Transverse colon (tissue), 4 donors: ENCODE measurements at regions not wholly inside any gene's neighbourhood (a gene's known extent, or its start where the extent isn't known, plus 50 kb on each side); places are given as distances from the start of the nearest gene placed in this dataset.

Source experiments
- DNase-seq: peaks from one replicate; pipeline ENCODE4 v3.0.0-alpha.2; 2019
- H3K27ac ChIP-seq, 4 donors: fragments of 200-600 bp; sonication (generic); 2 replicates each; pipeline ENCODE4 v1.5.1; 2016 to 2018; ENCODE audit warnings: inconsistent platforms in 4 of 4
- H3K27me3 ChIP-seq: fragments of 200-600 bp; sonication (generic); 2 replicates; pipeline ENCODE4 v1.5.1; 2017; ENCODE audit warnings: inconsistent platforms
- H3K36me3 ChIP-seq, 4 donors: fragments of 200-600 bp; sonication (generic); 2 replicates each; pipeline ENCODE4 v1.5.1; 2017 to 2019; ENCODE audit warnings: inconsistent platforms in 4 of 4
- H3K4me1 ChIP-seq, 4 donors: fragments of 200-600 bp; sonication (generic); 2 replicates each; pipeline ENCODE4 v1.5.1; 2017 to 2020; ENCODE audit warnings: inconsistent platforms in 4 of 4
- H3K4me3 ChIP-seq, 4 donors: fragments of 200-600 bp; sonication (generic); 1 replicate in 1 of 4; 2 replicates in 3 of 4; pipeline versions ENCODE4 v1.5.1 to v1.6.1; 2017 to 2019; ENCODE audit warnings: inconsistent platforms in 4 of 4
- H3K9me3 ChIP-seq, 2 donors: fragments of 200-600 bp; sonication (generic); 2 replicates each; pipeline ENCODE4 v1.5.1; 2017 to 2019; ENCODE audit warnings: inconsistent platforms in 2 of 2
- EP300 ChIP-seq: sonication (generic); formaldehyde crosslinking; IDR thresholded peaks from one replicate; pipeline ENCODE4 v1.6.1; 2017; ENCODE audit warnings: antibody characterized with exemption, low read depth
- POLR2A ChIP-seq: fragments of 450-650 bp; IDR thresholded peaks from one replicate; pipeline ENCODE4 v1.6.1; 2016; ENCODE audit warnings: antibody characterized with exemption, mild to moderate bottlenecking, moderate library complexity
- POLR2AphosphoS5 ChIP-seq, 3 donors: sonication (generic); formaldehyde crosslinking; IDR thresholded peaks; one replicate each; pipeline ENCODE4 v1.6.1; 2016; ENCODE audit warnings: antibody characterized with exemption in 3 of 3
- WGBS, 2 donors: methylation state at CpG; one replicate each; pipeline ENCODE4 v1.1.5; 2018; ENCODE audit warnings: low coverage in 1 of 2; 5-methylcytosine and 5-hydroxymethylcytosine counted together
- in situ Hi-C, 4 donors: fragments of 200-750 bp; cut with MboI; loops; one replicate each; pipeline versions ENCODE4 v1.15.0 to v1.15.1; 2017; ENCODE audit warnings: low sequenced_read_pairs in 3 of 4, low pct_ligation_motif_present in 1 of 4, low pct_unique_long_range_greater_than_20kb in 1 of 4
- intact Hi-C: fragments of 100-400 bp; cut with DNase I; formaldehyde crosslinking; loops from one replicate; pipeline ENCODE4 v1.15.1; 2023; ENCODE audit warnings: low total_unique reads
- TF ChIP-seq, protein P1 (sequence below), 5 experiments: fragments of 200-600 bp in 3 of 5; fragments of 450-650 bp in 2 of 5; sonication (generic) in 3 of 5; IDR thresholded peaks; 1 replicate in 2 of 5; 2 replicates in 3 of 5; pipeline ENCODE4 v1.5.1; 2016 to 2017; ENCODE audit warnings: antibody characterized with exemption in 5 of 5, inconsistent platforms in 3 of 5, mild to moderate bottlenecking in 2 of 5, moderate library complexity in 1 of 5

DNA sequence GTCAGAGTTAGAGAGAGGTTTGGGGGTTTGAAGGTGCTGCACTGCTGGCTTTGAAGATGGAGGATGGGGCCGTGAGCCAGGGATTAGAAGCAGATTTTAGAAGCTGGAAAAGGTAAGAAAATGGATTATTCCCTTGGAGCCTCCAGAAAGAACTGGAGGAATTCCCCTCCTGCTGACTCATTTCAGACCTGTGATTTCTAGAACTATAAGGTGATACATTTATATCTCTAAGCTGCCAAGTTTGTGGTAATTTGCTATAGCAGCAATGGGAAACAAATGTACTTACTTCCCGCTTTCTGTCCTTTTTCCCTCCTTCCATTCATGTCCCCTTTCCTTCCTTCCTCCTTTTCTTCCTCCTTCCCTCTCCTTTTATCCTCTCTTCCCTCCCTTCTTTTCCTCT lies 78.5 kb upstream of the PCDH8 start:
- in situ Hi-C loops (no loop called here), intact Hi-C loops (no loop called here)
- DNase-seq, result no peak
- TF ChIP-seq, protein P1, sequence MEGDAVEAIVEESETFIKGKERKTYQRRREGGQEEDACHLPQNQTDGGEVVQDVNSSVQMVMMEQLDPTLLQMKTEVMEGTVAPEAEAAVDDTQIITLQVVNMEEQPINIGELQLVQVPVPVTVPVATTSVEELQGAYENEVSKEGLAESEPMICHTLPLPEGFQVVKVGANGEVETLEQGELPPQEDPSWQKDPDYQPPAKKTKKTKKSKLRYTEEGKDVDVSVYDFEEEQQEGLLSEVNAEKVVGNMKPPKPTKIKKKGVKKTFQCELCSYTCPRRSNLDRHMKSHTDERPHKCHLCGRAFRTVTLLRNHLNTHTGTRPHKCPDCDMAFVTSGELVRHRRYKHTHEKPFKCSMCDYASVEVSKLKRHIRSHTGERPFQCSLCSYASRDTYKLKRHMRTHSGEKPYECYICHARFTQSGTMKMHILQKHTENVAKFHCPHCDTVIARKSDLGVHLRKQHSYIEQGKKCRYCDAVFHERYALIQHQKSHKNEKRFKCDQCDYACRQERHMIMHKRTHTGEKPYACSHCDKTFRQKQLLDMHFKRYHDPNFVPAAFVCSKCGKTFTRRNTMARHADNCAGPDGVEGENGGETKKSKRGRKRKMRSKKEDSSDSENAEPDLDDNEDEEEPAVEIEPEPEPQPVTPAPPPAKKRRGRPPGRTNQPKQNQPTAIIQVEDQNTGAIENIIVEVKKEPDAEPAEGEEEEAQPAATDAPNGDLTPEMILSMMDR (IDR thresholded peaks at IDR 0.05), result no peak
- no peak for TF ChIP-seq EP300
- TF ChIP-seq POLR2A, result no peak
- no peak for TF ChIP-seq POLR2AphosphoS5 (IDR thresholded peaks at IDR 0.05)
- H3K27me3 ChIP-seq, result no peaks in the 10 kb centered on the region
- H3K4me3 ChIP-seq, result no peak overlapping the region
- no peak overlapping the region for H3K27ac ChIP-seq
- WGBS, 2 donors, result 83 to 88% methylated on average over 2 of the region's 2 CpGs
- no peaks in the 10 kb centered on the region for H3K4me1 ChIP-seq
- no peaks in the 10 kb centered on the region for H3K9me3 ChIP-seq
- H3K36me3 ChIP-seq, result no peaks in the 10 kb centered on the region

GRCh38 chr13:52925775-52926285 lies 77.4 kb upstream of the PCDH8 start:
- in situ Hi-C loops (no loop called here), intact Hi-C loops (no loop called here)
- Histone ChIP-seq H3K4me1 (no peaks in the 10 kb centered on the region), H3K4me3 (no peak overlapping the region), H3K27me3 (no peaks in the 10 kb centered on the region), H3K27ac (no peak overlapping the region), H3K9me3 (no peaks in the 10 kb centered on the region), H3K36me3 (no peaks in the 10 kb centered on the region)
- TF ChIP-seq EP300 (no peak), POLR2A (no peak), POLR2AphosphoS5 (IDR thresholded peaks at IDR 0.05) (no peak)
- TF ChIP-seq, protein P1 (IDR thresholded peaks at IDR 0.05), result no peak
- 70 to 84% methylated on average over 2 to 13 of the region's 13 CpGs for WGBS, 2 donors
- no peak for DNase-seq

DNA sequence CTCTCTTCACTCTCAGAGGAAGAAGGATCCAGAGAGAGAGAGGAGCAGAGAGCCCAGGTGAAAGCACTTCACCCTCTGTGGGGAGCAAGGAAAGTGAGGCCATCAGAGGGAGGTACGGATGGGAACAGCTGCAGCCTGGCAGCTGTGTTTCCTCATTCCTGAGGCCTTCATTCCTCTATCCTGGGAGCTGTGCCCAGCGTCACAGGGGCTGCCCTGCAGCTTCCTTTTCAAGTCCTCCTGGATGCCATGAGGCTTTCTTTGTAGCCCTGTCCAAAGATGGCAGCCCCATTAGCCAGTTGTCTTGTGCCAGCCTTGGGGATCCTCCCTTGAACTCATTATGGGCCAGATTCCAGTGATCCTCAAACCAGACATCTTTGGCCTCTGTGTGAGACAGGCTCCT lies 76.8 kb upstream of the PCDH8 start:
- no peak for DNase-seq
- no peak for TF ChIP-seq POLR2A
- TF ChIP-seq EP300, result no peak
- TF ChIP-seq, protein P1 (IDR thresholded peaks at IDR 0.05), result no peak
- no peak for TF ChIP-seq POLR2AphosphoS5 (IDR thresholded peaks at IDR 0.05)
- in situ Hi-C loops (no loop called here), intact Hi-C loops (no loop called here)
- Histone ChIP-seq H3K9me3 (no peaks in the 10 kb centered on the region), H3K4me3 (no peak overlapping the region), H3K27me3 (no peaks in the 10 kb centered on the region), H3K4me1 (no peaks in the 10 kb centered on the region), H3K27ac (no peak overlapping the region), H3K36me3 (no peaks in the 10 kb centered on the region)
- 20 to 25% methylated on average over 1 to 2 of the region's 2 CpGs for WGBS, 2 donors

GRCh38 chr13:52924289-52925148 lies 76.1 kb upstream of the PCDH8 start:
- no peak overlapping the region for H3K27ac ChIP-seq
- intact Hi-C loops (no loop called here), in situ Hi-C loops (no loop called here)
- TF ChIP-seq POLR2AphosphoS5 (IDR thresholded peaks at IDR 0.05), result no peak
- TF ChIP-seq, protein P1 (IDR thresholded peaks at IDR 0.05), result no peak
- no peak for TF ChIP-seq EP300
- no peak for TF ChIP-seq POLR2A
- no peaks in the 10 kb centered on the region for H3K36me3 ChIP-seq
- H3K27me3 ChIP-seq, result no peaks in the 10 kb centered on the region
- DNase-seq, result no peak
- WGBS, 2 donors, result 66 to 69% methylated on average over 7 to 10 of the region's 10 CpGs
- H3K9me3 ChIP-seq, result no peaks in the 10 kb centered on the region
- no peak overlapping the region for H3K4me3 ChIP-seq
- no peaks in the 10 kb centered on the region for H3K4me1 ChIP-seq
